Activated T-cell treated with anti-CD3 and anti-CD28 coated beads for 24 hours (primary cell): ENCODE measurements at regions not wholly inside any gene's neighbourhood (a gene's known extent, or its start where the extent isn't known, plus 50 kb on each side); places are given as distances from the start of the nearest gene placed in this dataset.

Source experiments
- DNase-seq: peaks from one replicate; pipeline ENCODE4 v3.0.0-alpha.2; 2020; ENCODE audit warnings: low read depth

DNA sequence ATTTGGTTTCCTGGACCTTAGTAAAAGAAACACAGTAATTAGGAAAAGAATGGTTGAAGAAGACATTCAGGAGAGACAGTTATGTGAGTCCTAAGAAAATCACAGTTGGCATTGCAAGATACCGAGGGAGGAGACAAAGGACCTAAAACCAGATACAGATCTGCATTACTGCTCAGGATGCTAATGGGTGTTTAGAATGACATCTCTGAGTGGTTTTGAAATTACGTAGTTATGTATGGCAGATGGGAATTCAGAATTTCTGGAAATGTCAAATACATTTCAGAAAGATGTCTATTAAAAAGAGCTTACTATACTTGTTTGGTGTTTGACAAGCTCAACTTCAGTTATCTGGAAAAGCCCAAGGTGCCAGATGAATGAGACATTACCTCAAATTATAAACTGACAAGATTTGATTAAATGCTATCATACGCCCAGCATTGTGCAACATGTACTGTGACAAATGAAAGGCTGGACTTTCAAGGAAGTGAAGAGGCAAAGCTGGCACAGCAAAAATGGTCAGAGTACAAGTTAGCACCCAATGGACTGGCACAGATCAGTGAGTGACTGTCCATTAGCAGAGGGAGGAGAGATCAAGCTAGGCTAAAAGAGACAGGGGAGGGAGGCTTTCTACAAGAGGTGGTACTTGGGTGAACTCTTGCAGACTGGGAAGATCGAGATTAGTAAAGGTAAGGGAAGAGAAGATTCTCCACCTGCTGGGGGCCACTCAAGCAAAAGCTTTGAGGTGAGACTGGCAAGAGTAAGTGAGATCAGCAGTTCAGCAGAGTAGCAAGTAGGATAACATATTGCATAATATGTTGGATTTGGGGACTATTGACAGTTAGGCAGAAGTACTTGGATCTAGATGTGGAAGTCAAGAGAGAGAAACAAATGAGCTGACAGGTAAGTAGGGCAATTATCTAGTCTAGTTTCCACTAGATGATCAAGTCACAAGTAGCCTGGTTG, 168.9 kb downstream of the CYRIA start:
- DNase-seq: no peak

- DNase-seq: no peak
Observed at GRCh38 chr2:16495509-16496208, 170.0 kb downstream of the CYRIA start.

DNA sequence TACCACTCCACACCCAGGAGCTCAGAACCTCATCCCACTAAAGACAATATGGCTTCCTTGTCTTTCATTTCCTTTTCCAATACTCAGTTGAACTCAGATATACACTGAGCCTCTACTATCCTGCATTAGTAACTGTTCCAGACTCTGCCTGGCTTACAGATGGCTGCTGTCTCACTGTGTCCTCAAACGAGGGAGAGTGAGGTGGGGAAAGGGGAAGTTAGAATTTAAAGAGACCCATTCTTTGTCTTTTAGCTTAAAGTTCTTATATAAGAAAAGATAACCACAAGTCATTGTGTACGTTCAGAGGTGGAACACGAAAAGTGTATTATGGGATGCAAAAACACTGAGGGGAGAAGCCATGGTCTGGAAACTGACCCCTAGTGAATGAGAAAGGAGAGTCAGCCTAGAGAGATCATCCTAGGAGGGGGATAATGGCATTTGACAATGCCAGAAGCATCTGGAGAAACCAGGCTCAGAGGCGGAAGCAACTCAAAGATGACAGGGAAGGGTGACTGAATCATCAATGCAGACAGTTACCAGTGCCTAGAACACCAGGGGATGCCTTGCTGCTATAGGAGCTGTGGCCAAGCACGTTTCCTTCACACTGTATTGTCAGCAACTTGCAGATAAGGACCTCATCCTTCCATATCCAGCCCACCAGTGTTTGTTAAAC, 170.7 kb downstream of the CYRIA start:
- no peak for DNase-seq

DNA sequence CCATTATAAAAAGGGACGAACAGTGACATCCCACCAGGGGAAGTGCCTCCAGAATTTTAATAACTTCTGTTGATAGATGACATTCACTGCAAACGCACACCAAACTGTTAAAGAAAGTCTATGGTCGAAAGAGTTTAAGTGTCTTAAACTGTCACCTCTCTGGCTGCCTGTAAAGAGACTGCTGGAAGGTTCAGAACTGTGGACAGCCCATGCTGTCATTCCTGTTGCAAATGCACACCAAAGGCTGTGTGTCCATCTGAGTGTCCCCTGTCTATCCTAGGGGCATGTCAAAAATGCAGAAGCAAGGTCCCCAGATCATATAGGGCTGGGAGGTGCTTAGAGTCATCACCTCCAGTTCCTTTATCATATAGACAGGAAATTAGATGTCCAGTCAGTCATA, 171.8 kb downstream of the CYRIA start:
- no peak for DNase-seq

DNA sequence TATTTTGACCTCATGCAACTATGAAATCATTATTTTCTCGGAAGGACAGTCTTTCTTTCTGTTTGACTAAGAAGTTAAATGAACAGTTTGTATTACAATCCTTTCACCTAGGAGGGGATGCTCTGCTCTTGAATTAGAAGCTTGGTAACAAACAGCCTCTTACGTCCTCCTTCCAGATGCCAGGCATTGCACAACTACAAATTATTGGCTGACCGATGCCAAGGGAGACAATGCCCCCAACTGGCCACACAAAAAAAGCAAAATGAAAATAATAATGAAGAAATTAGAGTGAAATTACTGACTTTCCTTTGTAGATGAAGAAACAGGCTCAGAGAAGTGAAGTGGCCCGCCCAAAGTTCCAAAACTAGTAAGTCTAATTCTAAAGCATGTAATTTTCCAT, 177.9 kb downstream of the CYRIA start:
- DNase-seq: no peak

DNA sequence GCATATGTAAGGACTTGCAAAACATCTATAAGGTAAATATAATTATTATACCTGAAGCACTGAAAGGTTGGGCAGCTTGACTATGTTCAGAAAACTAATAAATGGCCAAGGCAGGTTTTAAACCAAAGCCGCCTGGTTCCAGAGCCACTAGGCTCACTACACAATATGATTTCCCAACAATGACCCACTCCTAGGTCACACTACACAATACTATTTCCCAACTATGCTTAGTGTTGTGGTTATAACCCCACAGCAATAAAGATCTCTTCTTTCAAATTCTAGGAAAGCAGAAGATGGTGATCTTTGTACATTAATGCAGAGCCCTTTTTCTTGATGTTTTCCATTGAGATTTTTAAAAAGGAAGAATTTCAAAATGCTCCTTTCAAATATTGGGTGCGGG, 180.4 kb downstream of the CYRIA start:
- DNase-seq: no peak

- DNase-seq: no peak
Observed at GRCh38 chr2:16482460-16482859, 183.2 kb downstream of the CYRIA start.

DNA sequence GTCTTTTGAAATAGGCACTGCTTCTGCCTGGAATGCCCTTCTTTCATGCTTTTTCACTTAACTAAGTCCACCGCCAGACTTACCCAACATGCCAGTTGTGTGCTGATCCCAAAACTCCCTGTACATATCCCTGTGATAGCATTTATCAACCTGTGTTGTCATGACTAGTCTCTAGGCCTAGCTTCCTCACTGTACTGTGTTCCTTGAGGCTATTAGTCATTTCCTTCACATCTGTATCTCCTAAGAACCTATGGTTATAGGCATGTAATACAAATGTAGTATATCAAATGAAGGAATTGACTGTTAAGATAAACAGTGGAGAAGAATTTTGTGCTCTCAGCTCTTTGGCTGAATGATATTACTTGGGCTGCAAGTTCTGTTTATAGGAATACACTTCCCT, 184.3 kb downstream of the CYRIA start:
- DNase-seq: no peak

GRCh38 chr2:16479721-16480120, 185.9 kb downstream of the CYRIA start:
- DNase-seq: no peak

DNA sequence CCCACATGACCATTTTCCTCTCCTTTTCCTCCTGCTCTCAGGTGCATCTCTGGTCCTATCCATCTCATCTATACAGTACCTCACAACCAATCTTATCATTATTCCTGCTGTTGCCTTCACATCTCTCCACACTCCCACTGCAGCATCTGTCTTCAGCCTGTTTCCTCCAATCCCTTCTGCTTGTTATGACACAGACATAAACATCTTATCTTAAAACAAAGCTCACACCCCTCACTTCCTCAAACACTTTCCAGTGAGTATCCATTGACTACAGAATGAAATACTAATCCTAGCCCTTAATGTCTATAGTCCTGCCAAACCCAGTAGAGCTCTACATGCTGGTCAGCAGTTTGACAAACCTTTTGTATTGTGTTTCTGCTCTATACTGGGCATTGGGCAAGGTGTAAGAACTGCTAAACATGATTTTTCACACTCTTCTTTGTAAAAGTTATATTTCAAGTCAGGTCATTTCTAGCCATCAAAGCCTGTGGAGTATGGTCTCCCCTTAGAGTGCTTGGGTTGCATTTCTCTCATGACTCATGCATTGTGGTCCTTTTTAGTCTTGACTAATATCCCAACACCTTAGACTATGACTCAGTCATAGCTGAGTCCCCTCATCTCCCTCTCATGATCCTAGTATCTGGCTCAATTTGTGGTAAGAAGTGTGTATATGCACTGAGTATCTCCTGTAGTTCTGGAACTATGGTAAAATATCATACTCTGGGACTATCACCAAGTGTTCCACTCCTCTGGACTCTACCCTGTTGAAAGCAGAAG, 187.0 kb downstream of the CYRIA start:
- no peak for DNase-seq

- no peak for DNase-seq
Observed at GRCh38 chr2:16477648-16478047, 188.0 kb downstream of the CYRIA start.

DNA sequence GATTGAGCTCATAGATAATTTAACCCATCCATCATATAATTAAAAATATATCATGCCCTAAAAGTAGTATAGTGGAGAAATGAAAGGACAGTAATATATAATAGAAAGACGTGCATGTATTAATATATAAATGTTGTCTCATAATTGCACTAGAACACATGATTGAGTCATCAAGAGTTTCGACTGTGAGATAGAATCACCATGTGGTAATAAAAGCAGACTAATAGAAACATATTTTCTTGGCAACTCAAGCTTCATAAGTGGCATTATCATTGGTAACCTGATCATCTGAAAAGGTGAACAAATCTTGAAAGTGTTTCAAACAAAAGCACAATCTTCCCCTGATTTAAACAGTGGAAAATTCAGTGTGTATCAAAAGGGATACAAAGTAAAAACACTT, 188.8 kb downstream of the CYRIA start:
- DNase-seq: no peak

DNA sequence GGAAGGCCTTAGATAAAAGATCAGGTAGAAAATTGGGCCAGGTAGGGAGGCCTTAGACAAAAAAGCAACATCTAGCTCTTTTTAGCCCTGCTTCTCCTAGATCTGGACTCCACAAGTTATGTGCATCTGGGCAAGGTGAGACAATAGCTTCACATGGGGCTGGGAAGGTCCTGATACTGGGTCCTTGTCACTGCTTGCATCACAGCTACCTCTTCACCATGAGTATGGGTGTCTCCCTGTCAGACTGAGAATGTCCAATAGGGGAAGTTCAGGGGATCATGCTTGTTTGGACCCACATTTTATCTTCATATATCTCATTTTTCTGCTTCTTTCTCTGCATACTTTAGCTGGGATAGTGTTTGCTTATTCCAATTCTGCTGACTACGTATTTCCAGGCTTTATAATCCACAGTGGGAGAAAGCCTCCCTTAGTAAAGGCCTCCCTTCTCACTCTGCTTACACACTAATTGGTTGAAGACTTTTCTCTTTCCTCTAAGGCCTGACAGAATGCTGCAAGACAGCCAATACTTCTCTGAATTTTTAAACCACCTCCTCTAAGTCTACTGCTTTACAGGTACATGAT, 189.6 kb downstream of the CYRIA start:
- DNase-seq: no peak

DNA sequence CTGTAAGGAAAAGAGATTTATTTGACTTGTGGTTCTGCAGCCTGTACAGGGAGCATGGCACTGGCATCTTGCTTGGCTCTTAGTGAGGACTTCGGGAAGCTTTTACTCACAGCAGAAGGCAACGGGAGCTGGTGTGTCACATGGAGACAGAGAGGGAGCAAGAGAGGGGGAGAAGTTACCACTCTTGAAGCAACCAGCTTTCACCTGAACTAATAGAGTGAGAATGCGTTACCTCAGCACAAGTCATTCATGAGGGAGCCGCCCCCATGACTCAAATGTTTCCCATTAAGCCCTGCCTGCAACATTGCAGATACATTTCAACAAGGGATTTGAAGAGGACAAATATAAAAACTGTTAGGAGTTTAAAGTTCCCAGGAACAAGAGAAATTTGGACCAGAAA, 190.0 kb downstream of the CYRIA start:
- no peak for DNase-seq

DNA sequence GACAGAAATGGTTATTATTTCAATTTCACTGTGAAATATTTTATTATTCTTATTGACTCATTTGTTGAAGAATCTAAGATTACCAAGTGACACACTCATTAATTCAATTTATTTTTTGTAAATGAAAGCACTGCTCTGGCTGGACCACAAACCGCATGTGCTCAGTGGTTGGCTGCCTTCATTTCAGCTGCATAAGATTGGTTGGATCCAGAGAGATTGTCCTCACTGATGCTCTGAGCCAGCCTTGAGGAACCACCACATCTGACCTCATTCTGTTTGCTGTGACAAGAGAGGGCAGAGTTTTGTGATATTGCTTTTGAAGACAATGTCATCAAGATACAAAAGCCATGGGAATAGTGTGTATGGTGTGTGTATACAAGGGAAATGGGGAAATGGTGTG, 192.1 kb downstream of the CYRIA start:
- DNase-seq: no peak

DNA sequence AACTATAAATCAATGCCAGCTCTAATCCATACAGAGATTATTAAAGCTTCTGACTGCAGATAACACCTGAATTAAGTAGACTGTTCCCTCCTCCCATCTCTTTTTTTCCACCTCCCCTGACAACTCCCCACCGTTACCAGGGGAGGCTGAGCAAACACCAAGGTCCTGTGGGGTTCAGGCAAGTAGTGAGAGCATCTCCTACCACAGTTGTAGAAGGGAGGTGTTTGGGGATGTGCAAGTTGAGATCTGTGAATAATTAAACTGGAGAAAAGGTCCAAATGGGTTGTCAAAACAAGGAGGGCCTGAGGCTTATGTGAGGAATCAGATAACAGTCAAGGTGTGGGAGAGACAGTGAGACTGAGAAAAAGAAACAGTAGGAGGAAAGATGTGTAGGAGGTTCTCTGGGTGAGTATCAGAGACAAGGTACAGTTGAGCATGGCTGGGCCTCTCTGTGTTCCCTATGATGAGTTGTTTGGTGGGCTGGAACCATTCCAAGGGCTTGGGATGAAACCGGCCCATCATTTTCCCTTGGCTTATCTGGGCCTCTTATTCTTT, 194.6 kb downstream of the CYRIA start:
- DNase-seq: no peak

DNA sequence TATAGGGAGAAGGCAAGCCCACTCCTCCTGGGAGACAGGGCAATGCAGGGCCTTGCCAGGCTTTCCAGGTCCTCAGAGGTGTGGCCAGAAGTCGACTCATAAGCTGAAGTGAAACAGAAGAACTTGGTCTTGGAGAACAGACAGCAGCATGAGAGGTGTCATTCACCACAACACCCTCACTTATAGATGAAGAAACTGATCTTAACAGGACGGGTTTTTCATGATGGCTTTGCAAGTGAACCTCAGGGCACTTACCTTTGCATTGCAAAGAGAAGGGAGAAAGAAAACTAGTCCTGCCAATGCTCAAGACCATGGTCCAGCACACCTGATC, 198.8 kb downstream of the CYRIA start:
- DNase-seq: no peak

DNA sequence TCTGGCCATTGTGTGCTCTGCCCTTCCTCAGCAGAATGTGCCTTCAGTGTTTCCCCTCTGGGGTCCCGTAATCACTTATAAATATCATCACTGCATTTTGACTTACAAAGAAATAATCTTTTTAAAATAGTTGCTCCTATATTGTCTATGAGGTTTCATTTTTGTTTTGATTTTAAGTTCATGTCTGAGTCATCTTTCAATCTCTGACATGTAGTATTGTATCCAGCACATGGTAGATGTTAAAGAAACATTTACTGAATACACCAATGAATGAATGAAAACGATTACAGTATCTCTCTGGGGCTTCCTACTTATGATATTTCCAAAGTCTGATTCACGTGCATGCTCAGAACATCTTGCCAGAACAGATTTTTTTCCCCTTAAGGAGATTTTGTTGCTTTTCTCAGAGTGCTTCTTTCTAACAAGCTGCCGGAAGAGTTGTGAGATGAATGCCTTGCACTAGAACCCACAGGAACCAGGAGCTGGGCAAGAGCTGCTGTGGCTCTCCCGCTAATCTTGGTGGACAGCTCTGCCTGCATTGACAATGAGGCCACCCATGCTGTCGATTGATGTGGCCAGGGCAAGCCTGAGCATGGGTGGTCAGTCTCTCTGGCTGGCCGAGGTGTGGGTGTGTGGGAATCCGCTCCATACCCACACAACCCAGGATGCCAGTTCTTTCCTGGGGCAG, 199.4 kb downstream of the CYRIA start:
- DNase-seq: no peak

DNA sequence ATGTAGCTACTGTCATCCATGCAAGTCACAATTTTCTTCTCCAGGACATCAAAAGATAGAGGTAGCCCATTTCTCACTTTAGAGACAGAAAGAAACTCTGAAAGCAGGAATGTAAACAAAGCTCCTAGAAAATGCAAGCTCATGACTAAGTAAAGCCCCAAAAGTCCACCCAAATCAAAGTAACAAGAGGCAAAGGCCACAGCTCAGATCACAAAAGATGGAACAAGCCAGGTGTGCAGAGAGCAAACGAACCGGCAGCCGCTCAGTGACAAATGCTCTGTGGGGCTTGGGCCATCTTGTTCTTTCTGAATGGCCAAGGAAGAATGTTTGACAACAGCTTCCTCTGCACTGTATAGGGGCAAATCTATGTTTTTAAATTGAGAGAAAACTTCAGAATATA, 201.0 kb downstream of the CYRIA start:
- DNase-seq: no peak

GRCh38 chr2:16462958-16463357, 202.7 kb downstream of the CYRIA start:
- no peak for DNase-seq

GRCh38 chr2:16461672-16462071, 204.0 kb downstream of the CYRIA start:
- DNase-seq: no peak
